ENCODE measurements at regions not wholly inside any gene's neighbourhood (a gene's known extent, or its start where the extent isn't known, plus 50 kb on each side); places are given as distances from the start of the nearest gene placed in this dataset.

DNA sequence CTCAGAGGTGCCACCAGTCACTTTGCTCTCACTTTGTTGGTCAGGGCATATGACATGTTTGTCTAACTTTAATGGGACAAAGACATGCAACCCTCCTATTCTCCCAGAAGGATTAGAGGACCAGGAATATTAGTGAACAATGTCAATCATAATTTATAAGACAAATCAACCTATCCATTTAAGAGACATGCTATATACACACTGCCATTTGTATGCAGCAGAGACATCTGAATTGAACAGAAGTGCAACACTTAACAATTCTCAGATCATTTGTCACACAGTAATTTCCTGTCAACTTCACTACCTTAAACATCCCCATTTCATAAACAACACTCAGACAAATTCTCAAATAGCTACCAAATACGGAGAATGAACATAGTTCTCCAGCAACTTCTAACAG lies 273.6 kb upstream of the RGMB start:
- TF ChIP-seq, protein P1, sequence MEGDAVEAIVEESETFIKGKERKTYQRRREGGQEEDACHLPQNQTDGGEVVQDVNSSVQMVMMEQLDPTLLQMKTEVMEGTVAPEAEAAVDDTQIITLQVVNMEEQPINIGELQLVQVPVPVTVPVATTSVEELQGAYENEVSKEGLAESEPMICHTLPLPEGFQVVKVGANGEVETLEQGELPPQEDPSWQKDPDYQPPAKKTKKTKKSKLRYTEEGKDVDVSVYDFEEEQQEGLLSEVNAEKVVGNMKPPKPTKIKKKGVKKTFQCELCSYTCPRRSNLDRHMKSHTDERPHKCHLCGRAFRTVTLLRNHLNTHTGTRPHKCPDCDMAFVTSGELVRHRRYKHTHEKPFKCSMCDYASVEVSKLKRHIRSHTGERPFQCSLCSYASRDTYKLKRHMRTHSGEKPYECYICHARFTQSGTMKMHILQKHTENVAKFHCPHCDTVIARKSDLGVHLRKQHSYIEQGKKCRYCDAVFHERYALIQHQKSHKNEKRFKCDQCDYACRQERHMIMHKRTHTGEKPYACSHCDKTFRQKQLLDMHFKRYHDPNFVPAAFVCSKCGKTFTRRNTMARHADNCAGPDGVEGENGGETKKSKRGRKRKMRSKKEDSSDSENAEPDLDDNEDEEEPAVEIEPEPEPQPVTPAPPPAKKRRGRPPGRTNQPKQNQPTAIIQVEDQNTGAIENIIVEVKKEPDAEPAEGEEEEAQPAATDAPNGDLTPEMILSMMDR (IDR thresholded peaks at IDR 0.05) = no peak

DNA sequence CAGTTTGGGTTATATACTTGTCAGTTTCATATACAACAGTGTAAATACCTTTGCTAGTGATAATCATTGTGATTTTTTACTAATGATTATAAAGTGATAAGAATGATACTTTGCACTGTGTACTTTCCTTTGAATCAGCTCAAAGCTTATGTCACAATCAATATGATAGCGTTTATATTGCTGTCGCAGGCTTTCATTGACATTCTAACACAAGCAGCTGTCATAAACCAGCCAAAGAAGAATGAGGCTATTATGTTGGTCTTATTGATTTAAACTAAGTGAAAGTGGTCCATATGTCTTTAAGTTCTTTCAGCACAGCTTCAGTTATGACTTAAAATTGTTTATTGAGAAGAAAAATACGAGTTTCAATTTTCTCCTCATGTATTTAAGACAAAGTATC lies 272.7 kb upstream of the RGMB start:
- TF ChIP-seq, protein P1 (IDR thresholded peaks at IDR 0.05) = no peak

DNA sequence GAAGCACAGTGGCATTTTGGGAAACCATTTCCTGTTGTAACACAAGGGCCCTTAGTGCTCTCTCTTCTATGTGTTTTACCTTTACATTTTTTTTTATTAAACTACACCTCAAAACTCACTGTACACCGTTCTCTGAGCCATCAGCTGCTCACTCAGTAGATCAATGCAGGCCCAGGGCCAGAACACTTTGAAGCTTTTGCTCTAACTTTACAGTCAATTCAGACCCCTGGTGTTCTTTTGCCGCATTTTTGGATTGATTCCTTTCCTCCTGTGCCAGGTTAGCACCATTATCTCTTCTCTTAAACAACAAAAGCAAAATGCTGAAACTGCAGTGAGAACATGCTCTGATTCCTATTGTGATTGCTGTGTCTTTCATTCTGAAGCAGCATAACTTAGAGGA lies 269.8 kb upstream of the RGMB start:
- TF ChIP-seq, protein P1 (IDR thresholded peaks at IDR 0.05) = no peak

DNA sequence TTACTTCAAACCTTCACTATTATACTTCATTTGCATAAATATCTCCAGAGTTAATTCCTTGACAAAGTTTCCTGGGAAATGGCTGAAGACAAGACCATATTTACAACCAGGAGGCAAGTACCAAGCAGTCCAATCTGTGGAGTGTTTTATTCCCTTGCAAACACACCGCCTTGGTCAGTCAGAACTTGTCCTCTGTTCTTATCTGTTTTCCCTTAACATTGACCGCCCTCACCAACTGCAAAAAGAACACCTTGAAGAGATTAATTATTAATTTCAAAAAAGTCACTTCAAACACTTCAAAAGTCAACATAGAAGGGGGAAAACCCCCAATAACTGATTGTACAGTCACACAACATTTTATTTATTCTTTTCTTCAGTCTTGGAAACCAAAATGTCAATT lies 269.0 kb upstream of the RGMB start:
- TF ChIP-seq, protein P1 (IDR thresholded peaks at IDR 0.05) = no peak

DNA sequence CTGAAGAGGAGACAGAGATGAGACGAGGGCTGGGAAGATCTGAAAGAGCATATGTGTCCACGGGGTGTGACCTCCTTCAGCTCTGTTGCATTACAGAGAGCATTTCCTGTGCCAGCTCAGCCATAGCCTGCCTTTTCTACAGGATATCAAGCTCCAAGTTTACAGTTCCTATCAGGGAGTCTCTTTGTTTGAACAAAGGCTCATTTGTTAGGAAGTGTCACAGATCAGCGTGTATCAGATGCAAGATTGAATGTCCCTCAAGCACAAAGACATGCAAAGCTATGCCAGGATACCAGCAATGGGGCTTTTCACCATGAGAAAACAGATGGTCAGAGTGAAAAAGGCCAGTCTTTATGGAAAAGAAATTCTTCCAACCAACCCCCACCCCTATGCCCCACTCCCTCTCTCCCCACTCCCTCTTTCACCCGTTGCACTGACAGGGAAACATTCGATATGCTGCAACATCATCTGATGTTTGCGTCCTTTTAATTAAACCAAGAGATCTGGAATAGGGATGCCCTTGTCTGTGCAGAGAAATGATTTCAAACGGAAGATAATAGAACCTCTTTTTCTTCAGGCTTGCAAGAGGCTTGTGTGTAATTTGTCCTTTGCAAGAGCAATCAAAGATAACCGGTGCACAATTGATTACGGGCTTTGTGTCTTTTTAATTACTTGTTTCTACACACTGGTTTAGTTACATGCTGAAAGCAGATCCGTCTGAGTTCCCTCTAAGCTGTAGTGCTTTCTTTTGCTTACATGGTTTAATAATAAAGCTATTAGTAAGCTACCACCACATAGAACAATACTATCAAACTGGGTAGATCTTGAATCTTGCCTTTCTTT lies 263.1 kb upstream of the RGMB start:
- TF ChIP-seq, protein P1 (IDR thresholded peaks at IDR 0.05) = no peak

DNA sequence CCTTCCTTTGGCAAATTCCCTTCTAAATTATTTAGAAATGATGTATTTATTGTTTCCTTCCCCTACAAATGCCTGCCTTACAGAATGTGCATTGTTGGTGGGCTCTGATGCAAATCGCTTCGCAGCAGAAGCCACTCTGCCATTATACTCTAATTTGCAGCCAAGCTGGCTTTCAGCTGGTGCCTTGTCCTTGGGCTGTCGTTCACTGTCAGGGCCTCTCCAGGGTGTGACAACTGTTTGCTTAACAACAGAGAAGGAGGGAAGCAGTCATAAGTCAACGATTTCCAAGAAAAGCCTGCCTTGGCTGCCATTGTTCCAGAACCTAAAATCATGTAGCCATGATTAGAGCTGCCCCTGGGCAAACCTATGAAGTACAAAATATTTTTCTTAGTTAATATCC lies 260.1 kb upstream of the RGMB start:
- TF ChIP-seq, protein P1 (IDR thresholded peaks at IDR 0.05) = no peak

DNA sequence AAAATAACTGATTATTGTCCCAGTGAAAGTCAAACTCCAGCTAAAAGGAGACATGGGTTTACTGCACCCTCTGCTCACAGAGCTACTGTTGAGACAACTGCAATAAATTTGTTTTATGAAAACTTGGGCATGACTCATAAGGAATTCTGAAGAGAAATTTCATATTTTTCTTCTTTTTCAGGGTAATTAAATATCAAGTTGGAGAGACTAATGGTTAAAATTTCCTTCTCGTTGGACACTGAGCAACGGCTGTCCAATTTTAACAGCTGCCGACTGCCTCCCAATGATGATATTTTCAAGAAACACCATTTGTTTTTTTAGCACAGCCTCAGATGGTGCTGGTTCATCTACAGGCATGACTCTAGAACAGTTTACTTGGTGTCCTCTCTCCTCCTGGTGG lies 259.2 kb upstream of the RGMB start:
- TF ChIP-seq, protein P1 (IDR thresholded peaks at IDR 0.05) = no peak
